ENCODE measurements at regions not wholly inside any gene's neighbourhood (a gene's known extent, or its start where the extent isn't known, plus 50 kb on each side); places are given as distances from the start of the nearest gene placed in this dataset.

GRCh38 chr12:124173692-124174091 lies 121.2 kb upstream of the RFLNA start:
- TF ChIP-seq CTCF (IDR thresholded peaks at IDR 0.05; ENCODE audit: control insufficient read depth, insufficient read depth, low read depth, low read length, missing control alignments): no peak
- no peak overlapping the region for H3K4me3 ChIP-seq (ENCODE audit: control insufficient read depth, low read depth, low read length)
- no peak for DNase-seq (ENCODE audit: low read depth)

GRCh38 chr12:124174451-124175348 lies 120.2 kb upstream of the RFLNA start:
- no peak for TF ChIP-seq CTCF (IDR thresholded peaks at IDR 0.05; ENCODE audit: control insufficient read depth, insufficient read depth, low read depth, low read length, missing control alignments)

GRCh38 chr12:124175704-124176103 lies 119.2 kb upstream of the RFLNA start:
- no peak for DNase-seq (ENCODE audit: low read depth)
- no peak for TF ChIP-seq CTCF (IDR thresholded peaks at IDR 0.05; ENCODE audit: control insufficient read depth, insufficient read depth, low read depth, low read length, missing control alignments)
- H3K4me3 ChIP-seq (ENCODE audit: control insufficient read depth, low read depth, low read length): no peak overlapping the region

More at GRCh38 chr12:124174451-124175348, 120.2 kb upstream of the RFLNA start:
- DNase-seq (ENCODE audit: low read depth): peak; percentile 83
- no peak overlapping the region for H3K4me3 ChIP-seq (ENCODE audit: control insufficient read depth, low read depth, low read length)

DNA sequence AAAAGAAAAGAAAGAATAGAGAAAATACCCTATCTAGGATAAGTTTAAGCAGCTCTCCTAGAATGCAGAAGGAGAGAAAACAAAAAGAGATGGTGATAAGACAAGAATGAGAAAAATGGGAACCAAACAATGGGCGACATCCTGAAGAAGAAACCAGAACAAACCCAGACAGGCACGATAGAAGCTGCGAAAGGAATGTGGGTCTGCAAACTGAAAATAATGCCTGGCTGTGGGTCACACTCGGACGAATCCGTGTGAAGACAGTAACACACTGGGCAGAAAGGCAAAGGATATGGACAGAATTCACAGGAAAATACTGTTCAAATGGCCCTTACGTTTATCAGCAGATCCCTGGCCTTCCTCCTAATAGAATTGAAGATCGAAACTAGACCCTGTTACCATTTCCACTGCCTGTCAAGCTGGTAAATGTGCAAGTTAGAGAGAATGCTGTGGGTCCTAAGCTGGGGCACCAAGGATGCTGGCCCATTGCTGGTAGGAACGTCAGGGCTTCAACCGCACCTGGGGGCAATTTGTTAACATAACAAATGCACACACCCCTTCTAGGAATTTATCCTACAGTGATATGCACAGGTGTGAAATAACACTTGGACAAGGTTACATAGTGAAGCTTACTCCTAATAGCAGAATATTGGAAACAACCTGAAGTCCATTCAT lies 117.5 kb upstream of the RFLNA start:
- no peak for DNase-seq (ENCODE audit: low read depth)
- H3K4me3 ChIP-seq (ENCODE audit: control insufficient read depth, low read depth, low read length): no peak overlapping the region
- no peak for TF ChIP-seq CTCF (IDR thresholded peaks at IDR 0.05; ENCODE audit: control insufficient read depth, insufficient read depth, low read depth, low read length, missing control alignments)

- no peak for TF ChIP-seq CTCF (IDR thresholded peaks at IDR 0.05; ENCODE audit: control insufficient read depth, insufficient read depth, low read depth, low read length, missing control alignments)
- no peak for DNase-seq (ENCODE audit: low read depth)
- H3K4me3 ChIP-seq (ENCODE audit: control insufficient read depth, low read depth, low read length): no peak overlapping the region
Measured at GRCh38 chr12:124177951-124178316, 117.0 kb upstream of the RFLNA start.

DNA sequence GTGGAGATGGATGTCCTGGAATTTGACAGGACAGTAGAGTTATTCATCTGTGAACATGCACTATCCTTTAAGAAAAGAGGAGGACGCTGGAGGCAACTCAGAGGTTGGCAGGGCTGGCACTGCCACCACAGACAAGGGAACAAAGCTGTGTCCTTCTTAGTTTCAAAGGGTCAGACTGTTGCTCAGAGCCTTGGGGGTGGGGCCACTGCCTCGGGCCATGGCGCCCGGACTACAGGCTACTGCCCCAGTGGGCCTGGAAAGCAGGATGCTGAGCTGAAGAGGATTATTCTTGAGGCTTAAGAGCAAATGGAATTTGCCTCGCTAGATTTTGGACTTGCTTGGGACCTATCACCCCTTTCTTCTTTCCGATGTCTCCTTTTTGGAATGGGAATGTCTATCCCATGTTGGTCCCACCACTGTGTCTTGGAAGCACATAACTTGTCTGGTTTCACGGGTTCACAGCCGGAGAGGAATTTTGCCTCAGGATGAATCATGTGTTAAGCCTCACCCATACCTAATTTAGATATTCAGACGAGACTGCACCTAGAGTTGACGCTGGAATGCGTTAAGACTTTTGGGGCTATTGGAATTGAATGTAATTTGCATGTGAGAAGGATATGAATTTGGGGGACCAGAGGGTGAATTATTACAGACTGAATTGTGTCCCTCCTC lies 114.8 kb upstream of the RFLNA start:
- no peak for TF ChIP-seq CTCF (IDR thresholded peaks at IDR 0.05; ENCODE audit: control insufficient read depth, insufficient read depth, low read depth, low read length, missing control alignments)
- H3K4me3 ChIP-seq (ENCODE audit: control insufficient read depth, low read depth, low read length): no peak overlapping the region
- DNase-seq (ENCODE audit: low read depth): no peak

Data from AG09309 (cell line).